ENCODE measurements at regions not wholly inside any gene's neighbourhood (a gene's known extent, or its start where the extent isn't known, plus 50 kb on each side); places are given as distances from the start of the nearest gene placed in this dataset.
A peak's percentile ranks its signal among the peaks of the same experiment; 100 is the strongest.

DNA sequence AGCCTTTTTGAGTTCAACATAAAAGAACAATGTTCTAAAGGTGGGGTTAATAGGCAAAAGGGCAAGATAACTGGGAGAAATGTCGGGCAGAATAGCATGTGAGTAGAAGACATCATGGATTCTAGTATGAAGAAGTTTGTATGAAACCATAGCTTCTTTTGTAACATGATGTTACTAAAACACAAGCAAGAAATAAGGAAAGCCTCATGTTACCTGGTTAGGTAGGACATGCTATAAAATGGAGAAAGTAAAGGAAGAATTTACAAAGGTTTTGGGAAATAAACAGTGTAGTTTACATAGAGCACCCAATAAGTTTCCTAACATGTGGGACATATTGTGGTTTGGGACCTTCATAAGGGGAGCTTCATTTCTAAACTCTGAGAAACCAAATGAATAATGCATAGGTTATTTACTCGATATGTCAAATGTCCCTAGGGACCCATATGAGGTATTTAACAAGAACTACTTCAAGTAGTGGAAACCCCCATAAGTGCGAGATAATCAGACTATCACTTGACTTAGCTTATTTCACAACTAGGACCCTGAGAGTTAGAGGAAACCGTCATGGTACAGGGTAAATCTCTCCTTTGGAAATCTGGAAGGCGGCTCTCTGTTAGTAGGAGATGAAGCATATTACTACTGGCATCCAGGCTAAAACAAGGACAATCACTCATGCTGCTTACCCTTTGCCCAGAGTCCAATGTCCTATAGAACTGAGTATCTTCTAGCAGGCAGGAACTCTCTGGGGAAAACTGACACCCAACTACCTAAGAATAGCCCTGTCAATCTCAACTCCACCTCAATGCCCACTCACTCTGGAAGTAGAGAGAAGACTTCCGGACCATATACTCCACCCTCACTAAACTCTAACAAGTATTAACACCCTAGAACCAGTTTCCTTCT is 57.5 kb downstream of the ILRUN start:
- TF ChIP-seq, protein P1, sequence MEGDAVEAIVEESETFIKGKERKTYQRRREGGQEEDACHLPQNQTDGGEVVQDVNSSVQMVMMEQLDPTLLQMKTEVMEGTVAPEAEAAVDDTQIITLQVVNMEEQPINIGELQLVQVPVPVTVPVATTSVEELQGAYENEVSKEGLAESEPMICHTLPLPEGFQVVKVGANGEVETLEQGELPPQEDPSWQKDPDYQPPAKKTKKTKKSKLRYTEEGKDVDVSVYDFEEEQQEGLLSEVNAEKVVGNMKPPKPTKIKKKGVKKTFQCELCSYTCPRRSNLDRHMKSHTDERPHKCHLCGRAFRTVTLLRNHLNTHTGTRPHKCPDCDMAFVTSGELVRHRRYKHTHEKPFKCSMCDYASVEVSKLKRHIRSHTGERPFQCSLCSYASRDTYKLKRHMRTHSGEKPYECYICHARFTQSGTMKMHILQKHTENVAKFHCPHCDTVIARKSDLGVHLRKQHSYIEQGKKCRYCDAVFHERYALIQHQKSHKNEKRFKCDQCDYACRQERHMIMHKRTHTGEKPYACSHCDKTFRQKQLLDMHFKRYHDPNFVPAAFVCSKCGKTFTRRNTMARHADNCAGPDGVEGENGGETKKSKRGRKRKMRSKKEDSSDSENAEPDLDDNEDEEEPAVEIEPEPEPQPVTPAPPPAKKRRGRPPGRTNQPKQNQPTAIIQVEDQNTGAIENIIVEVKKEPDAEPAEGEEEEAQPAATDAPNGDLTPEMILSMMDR (IDR thresholded peaks at IDR 0.05), result no peak
- ATAC-seq (ENCODE audit: insufficient number of reproducible peaks, low FRiP score, low read depth), result no peak

DNA sequence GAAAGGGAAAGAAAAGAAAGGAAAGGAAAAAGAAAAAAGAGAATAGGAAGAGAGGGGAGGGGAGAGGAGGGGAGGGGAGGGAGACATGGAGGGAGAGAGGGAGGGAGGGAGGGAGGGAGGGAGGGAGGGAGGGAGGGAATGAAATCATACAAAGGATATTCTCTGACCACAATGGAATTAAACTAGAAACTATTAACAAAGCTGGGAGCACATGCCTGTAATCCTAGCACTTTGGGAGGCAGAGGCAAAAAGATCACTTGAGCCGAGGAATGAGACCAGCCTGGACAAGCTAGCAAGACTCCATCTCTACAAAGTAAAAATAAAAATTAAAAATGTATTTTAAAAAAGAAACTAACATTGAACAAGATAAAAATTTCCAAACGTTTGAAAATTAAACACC is 62.8 kb downstream of the ILRUN start:
- peaks cover 7 to 20% of the 10 kb centered on the region in 2 donors for H3K4me1 ChIP-seq (ENCODE audit: control insufficient read depth in 1 of 2, low read depth in 2 of 2)
- DNase-seq (ENCODE audit: low spot score), result no peak
- H3K27ac ChIP-seq, result no peak overlapping the region
- no peak overlapping the region for H3K4me3 ChIP-seq
- H3K9me3 ChIP-seq, result no peaks in the 10 kb centered on the region
- TF ChIP-seq, protein P1 (IDR thresholded peaks at IDR 0.05), result no peak
- no peaks in the 10 kb centered on the region for H3K36me3 ChIP-seq
- no peak for ATAC-seq (ENCODE audit: insufficient number of reproducible peaks, low FRiP score, low read depth)
- no peaks in the 10 kb centered on the region for H3K27me3 ChIP-seq (replicated peaks; ENCODE audit: insufficient read depth)

More for the DNA sequence above, 57.5 kb downstream of the ILRUN start:
- Histone ChIP-seq H3K27me3 (replicated peaks; ENCODE audit: insufficient read depth) (no peaks in the 10 kb centered on the region), H3K27ac (no peak overlapping the region), H3K4me1 (ENCODE audit: control insufficient read depth in 1 of 2, low read depth in 2 of 2) (no peaks in the 10 kb centered on the region), H3K9me3 (no peaks in the 10 kb centered on the region), H3K4me3 (no peak overlapping the region), H3K36me3 (peaks cover 3% of the 10 kb centered on the region)
- no peak for DNase-seq (ENCODE audit: low spot score)

DNA sequence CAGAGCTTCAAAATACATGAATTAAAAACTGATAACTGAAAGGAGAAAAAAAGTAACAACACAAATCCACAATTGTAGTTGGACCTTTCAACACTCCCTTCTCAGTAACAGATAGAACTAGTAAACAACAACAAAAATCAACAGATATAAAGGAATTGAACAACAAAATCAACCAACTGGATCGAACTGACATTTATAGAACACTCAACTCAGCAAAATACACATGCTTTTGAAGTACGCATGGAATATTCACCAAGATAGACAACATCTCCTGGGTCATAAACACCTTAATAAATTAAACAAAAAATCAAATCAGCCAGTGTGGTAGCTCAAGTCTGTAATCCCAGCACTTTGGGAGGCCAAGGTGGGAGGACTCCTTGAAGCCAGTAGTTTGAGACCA is 63.3 kb downstream of the ILRUN start:
- Histone ChIP-seq H3K27ac (no peak overlapping the region), H3K9me3 (no peaks in the 10 kb centered on the region), H3K4me1 (ENCODE audit: control insufficient read depth in 1 of 2, low read depth in 2 of 2) (peaks cover 7 to 20% of the 10 kb centered on the region in 2 donors), H3K27me3 (replicated peaks; ENCODE audit: insufficient read depth) (no peaks in the 10 kb centered on the region), H3K36me3 (no peaks in the 10 kb centered on the region), H3K4me3 (no peak overlapping the region)
- ATAC-seq (ENCODE audit: insufficient number of reproducible peaks, low FRiP score, low read depth) (no peak), DNase-seq (ENCODE audit: low spot score) (no peak)
- TF ChIP-seq, protein P1 (IDR thresholded peaks at IDR 0.05), result no peak

DNA sequence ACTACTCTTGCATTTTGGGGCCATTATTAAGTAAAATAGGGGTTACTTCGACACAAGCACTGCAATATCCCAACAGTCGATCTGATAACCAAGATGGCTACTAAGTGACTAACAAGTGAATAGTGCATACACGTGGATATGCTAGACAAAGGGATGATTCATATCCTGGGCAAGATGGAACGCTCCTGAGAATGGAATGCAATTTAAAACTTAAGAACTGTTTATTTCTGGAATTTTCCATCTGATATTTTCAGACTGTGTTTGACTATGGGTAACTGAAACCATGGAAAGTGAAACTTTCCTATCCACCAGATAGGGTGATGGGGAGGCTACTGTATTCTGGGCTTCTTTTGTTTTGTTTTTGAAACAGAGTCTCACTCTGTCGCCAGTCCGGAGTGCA is 66.5 kb downstream of the ILRUN start:
- H3K27ac ChIP-seq, result peak overlapping the region in 1 of 2 donors; percentile 11
- no peak overlapping the region for H3K4me3 ChIP-seq
- H3K9me3 ChIP-seq, result no peaks in the 10 kb centered on the region
- ATAC-seq (ENCODE audit: insufficient number of reproducible peaks, low FRiP score, low read depth) (no peak), DNase-seq (ENCODE audit: low spot score) (no peak)
- TF ChIP-seq, protein P1 (IDR thresholded peaks at IDR 0.05), result no peak
- no peaks in the 10 kb centered on the region for H3K36me3 ChIP-seq
- no peaks in the 10 kb centered on the region for H3K27me3 ChIP-seq (replicated peaks; ENCODE audit: insufficient read depth)
- H3K4me1 ChIP-seq (ENCODE audit: control insufficient read depth in 1 of 2, low read depth in 2 of 2), result peaks cover 7 to 20% of the 10 kb centered on the region in 2 donors

DNA sequence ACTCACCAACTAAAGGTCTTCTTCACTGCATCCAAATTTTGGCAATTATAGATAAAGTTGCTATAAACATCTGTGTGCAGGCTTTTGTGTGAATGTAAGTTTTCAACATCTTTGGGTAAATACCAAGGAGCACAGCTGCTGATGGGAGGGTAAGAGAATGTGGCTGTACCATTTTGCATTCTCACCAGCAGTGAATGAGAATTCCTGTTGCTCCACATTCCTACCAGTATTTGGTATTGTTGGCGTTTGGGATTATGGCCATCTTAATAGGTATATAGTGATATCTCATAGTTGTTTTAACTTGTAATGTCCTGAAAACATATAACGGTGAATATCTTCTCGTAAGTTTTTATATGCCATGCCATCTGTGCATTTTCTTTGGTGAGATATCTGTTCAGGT is 69.3 kb downstream of the ILRUN start:
- ATAC-seq (ENCODE audit: insufficient number of reproducible peaks, low FRiP score, low read depth), result no peak
- no peaks in the 10 kb centered on the region for H3K9me3 ChIP-seq
- H3K4me1 ChIP-seq (ENCODE audit: control insufficient read depth in 1 of 2, low read depth in 2 of 2), result peaks cover 7 to 20% of the 10 kb centered on the region in 2 donors
- no peak for DNase-seq (ENCODE audit: low spot score)
- H3K27me3 ChIP-seq (replicated peaks; ENCODE audit: insufficient read depth), result no peaks in the 10 kb centered on the region
- no peaks in the 10 kb centered on the region for H3K36me3 ChIP-seq
- TF ChIP-seq, protein P1 (IDR thresholded peaks at IDR 0.05), result no peak
- H3K4me3 ChIP-seq, result no peak overlapping the region
- H3K27ac ChIP-seq, result no peak overlapping the region
